ENCODE measurements at regions not wholly inside any gene's neighbourhood (a gene's known extent, or its start where the extent isn't known, plus 50 kb on each side); places are given as distances from the start of the nearest gene placed in this dataset.

DNA sequence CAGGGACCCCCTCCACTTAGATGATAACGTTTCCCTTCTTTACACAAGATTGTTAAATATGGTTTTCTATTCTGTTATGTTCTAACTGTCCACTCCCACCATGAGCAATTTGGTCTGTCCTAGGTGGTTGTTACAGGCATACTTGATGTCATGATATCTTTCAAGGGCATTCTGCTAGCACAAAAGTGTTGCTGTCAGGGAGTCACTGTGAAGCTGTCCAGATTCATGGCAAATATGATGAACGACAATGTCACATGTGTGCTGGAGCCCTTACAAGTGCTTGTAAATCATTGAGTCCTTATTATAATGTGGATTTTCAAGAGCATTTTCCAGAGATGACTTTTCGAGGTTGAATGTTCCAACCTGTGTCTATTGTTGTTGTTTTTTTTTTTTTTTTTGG, 1250.7 kb upstream of the PRKX start:
- 62 to 71% methylated on average over 3 of the region's 3 CpGs for WGBS, 2 donors
- Histone ChIP-seq H3K9me3 (ENCODE audit: control insufficient read depth, low read length) (no peaks in the 10 kb centered on the region), H3K27me3 (ENCODE audit: control insufficient read depth in 1 of 2, insufficient read depth in 2 of 2, low read length in 1 of 2) (no peaks in the 10 kb centered on the region), H3K36me3 (ENCODE audit: control insufficient read depth in 1 of 2, insufficient read depth in 2 of 2, low read length in 1 of 2) (no peaks in the 10 kb centered on the region), H3K27ac (ENCODE audit: low read depth in 1 of 2, low read length in 2 of 2) (no peak overlapping the region), H3K4me1 (ENCODE audit: control insufficient read depth in 1 of 2, insufficient read depth in 2 of 2, low read length in 2 of 2) (no peaks in the 10 kb centered on the region), H3K4me3 (ENCODE audit: low read length in 2 of 2) (no peak overlapping the region)
- DNase-seq (no peak), ATAC-seq (ENCODE audit: low FRiP score) (no peak)
- intact Hi-C loops (cut with DNase I): no loop called here

DNA sequence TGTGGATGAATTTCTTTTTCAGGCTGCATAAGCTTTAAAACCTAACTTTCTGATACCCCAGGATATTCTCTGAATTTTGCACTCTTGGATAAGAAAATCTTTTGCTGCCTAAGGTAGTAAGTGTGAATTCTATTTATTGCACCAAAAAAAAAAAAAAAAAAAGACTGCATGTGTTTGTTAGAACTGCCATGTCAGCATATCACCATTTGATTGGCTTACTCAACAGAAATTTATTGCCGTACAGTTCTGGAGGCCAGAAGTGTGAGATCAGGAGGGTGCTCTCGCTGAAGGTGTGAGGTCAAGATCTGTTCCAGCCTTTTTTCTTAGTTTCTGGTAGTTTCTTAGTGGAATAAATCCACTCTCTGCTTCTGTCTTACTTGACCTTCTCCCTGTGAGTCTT, 1250.0 kb upstream of the PRKX start:
- H3K27me3 ChIP-seq (ENCODE audit: control insufficient read depth in 1 of 2, insufficient read depth in 2 of 2, low read length in 1 of 2): no peaks in the 10 kb centered on the region
- H3K4me1 ChIP-seq (ENCODE audit: control insufficient read depth in 1 of 2, insufficient read depth in 2 of 2, low read length in 2 of 2): no peaks in the 10 kb centered on the region
- ATAC-seq (ENCODE audit: low FRiP score) (no peak), DNase-seq (no peak)
- H3K4me3 ChIP-seq (ENCODE audit: low read length in 2 of 2): no peak overlapping the region
- no peak overlapping the region for H3K27ac ChIP-seq (ENCODE audit: low read depth in 1 of 2, low read length in 2 of 2)
- no peaks in the 10 kb centered on the region for H3K36me3 ChIP-seq (ENCODE audit: control insufficient read depth in 1 of 2, insufficient read depth in 2 of 2, low read length in 1 of 2)
- no peaks in the 10 kb centered on the region for H3K9me3 ChIP-seq (ENCODE audit: control insufficient read depth, low read length)
- WGBS, 2 donors: 78 to 81% methylated on average over 2 of the region's 2 CpGs
- intact Hi-C loops (cut with DNase I): no loop called here

DNA sequence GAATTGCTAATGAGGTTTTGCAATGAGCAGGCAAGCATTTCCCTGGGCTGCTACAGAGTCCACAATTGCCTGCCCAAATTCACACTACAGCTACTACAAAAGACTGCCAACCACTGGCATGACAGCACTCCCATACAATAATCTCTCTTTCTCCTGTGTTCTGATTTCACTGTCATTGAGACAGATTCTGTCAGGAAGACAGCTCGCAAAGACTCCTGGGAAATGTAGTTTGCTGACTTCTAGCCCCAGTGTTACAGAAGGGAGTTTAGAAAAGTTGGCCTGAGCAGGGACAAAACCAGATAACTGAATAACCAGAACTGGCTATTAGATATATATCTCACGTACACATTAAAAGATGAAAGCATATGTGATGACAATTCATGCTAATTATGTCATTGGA, 1231.3 kb upstream of the PRKX start:
- H3K27me3 ChIP-seq (ENCODE audit: control insufficient read depth in 1 of 2, insufficient read depth in 2 of 2, low read length in 1 of 2): no peaks in the 10 kb centered on the region
- DNase-seq (no peak), ATAC-seq (ENCODE audit: low FRiP score) (no peak)
- H3K36me3 ChIP-seq (ENCODE audit: control insufficient read depth in 1 of 2, insufficient read depth in 2 of 2, low read length in 1 of 2): no peaks in the 10 kb centered on the region
- intact Hi-C loops (cut with DNase I): no loop called here
- no peak overlapping the region for H3K4me3 ChIP-seq (ENCODE audit: low read length in 2 of 2)
- no peaks in the 10 kb centered on the region for H3K9me3 ChIP-seq (ENCODE audit: control insufficient read depth, low read length)
- 77 to 88% methylated on average over 2 of the region's 2 CpGs for WGBS, 2 donors
- H3K4me1 ChIP-seq (ENCODE audit: control insufficient read depth in 1 of 2, insufficient read depth in 2 of 2, low read length in 2 of 2): no peaks in the 10 kb centered on the region
- H3K27ac ChIP-seq (ENCODE audit: low read depth in 1 of 2, low read length in 2 of 2): no peak overlapping the region

- no peak overlapping the region for H3K27ac ChIP-seq (ENCODE audit: low read depth in 1 of 2, low read length in 2 of 2)
Measured at GRCh38 chrX:4936315-4936714, 1222.9 kb upstream of the PRKX start.

DNA sequence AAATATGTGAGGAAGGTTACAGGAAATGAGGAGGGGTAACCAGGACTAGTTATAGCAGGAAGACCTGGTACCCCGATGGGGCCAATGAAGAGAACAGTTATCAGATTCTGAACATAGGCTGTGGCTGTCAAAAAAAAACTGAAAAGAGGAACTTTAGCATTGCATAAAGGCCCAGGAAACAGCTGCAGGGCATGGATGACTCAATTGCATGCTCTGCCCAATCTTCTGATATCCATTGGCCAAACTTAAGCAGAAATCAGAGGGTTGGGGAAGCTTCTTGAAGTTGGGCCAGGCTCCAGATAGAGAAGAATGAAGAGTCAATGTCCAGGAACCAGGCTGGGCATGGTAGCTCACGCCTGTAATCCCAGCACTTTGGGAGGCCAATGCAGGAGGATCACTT, 1222.4 kb upstream of the PRKX start:
- H3K4me3 ChIP-seq (ENCODE audit: low read length in 2 of 2): no peak overlapping the region
- intact Hi-C loops (cut with DNase I): no loop called here
- no peaks in the 10 kb centered on the region for H3K27me3 ChIP-seq (ENCODE audit: control insufficient read depth in 1 of 2, insufficient read depth in 2 of 2, low read length in 1 of 2)
- H3K4me1 ChIP-seq (ENCODE audit: control insufficient read depth in 1 of 2, insufficient read depth in 2 of 2, low read length in 2 of 2): no peaks in the 10 kb centered on the region
- DNase-seq (peak in 1 of 2 donors; percentile 63), ATAC-seq (ENCODE audit: low FRiP score) (no peak)
- H3K9me3 ChIP-seq (ENCODE audit: control insufficient read depth, low read length): no peaks in the 10 kb centered on the region
- WGBS, 2 donors: 67 to 74% methylated on average over 2 of the region's 2 CpGs
- H3K36me3 ChIP-seq (ENCODE audit: control insufficient read depth in 1 of 2, insufficient read depth in 2 of 2, low read length in 1 of 2): no peaks in the 10 kb centered on the region
- no peak overlapping the region for H3K27ac ChIP-seq (ENCODE audit: low read depth in 1 of 2, low read length in 2 of 2)

More at GRCh38 chrX:4936315-4936714, 1222.9 kb upstream of the PRKX start:
- intact Hi-C loops (cut with DNase I): no loop called here
- WGBS, 2 donors: 77 to 85% methylated on average over 2 of the region's 2 CpGs
- no peaks in the 10 kb centered on the region for H3K27me3 ChIP-seq (ENCODE audit: control insufficient read depth in 1 of 2, insufficient read depth in 2 of 2, low read length in 1 of 2)
- H3K9me3 ChIP-seq (ENCODE audit: control insufficient read depth, low read length): no peaks in the 10 kb centered on the region
- no peaks in the 10 kb centered on the region for H3K36me3 ChIP-seq (ENCODE audit: control insufficient read depth in 1 of 2, insufficient read depth in 2 of 2, low read length in 1 of 2)
- no peaks in the 10 kb centered on the region for H3K4me1 ChIP-seq (ENCODE audit: control insufficient read depth in 1 of 2, insufficient read depth in 2 of 2, low read length in 2 of 2)
- ATAC-seq (ENCODE audit: low FRiP score): no peak
- no peak overlapping the region for H3K4me3 ChIP-seq (ENCODE audit: low read length in 2 of 2)
- no peak for DNase-seq

GRCh38 chrX:4935401-4935800, 1222.0 kb upstream of the PRKX start:
- WGBS, 2 donors: 64 to 78% methylated on average over 2 of the region's 2 CpGs
- DNase-seq: no peak

DNA sequence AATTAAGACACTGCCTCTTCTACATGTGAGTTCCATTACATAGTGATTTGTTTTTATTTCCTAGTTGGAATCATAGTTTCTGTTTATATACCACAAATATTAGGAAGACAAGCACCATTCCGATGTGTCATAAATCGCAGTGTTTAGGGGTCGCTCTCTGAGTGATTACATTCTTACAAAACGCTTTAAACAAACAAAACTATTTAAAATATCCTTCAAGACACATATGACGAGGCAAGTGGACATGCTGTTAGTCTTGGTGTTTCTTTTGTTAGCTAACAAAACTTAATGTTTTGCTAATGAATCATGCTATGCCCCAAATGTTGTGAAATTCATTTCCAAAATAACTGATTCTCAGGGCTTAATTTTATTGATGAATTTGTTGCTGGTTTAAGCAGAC, 1219.3 kb upstream of the PRKX start:
- 5 to 14% methylated on average over 5 of the region's 5 CpGs for WGBS, 2 donors
- no peak for DNase-seq
- intact Hi-C loops (cut with DNase I): no loop called here
- no peaks in the 10 kb centered on the region for H3K4me1 ChIP-seq (ENCODE audit: control insufficient read depth in 1 of 2, insufficient read depth in 2 of 2, low read length in 2 of 2)
- ATAC-seq (ENCODE audit: low FRiP score): no peak
- H3K27me3 ChIP-seq (ENCODE audit: control insufficient read depth in 1 of 2, insufficient read depth in 2 of 2, low read length in 1 of 2): no peaks in the 10 kb centered on the region
- H3K36me3 ChIP-seq (ENCODE audit: control insufficient read depth in 1 of 2, insufficient read depth in 2 of 2, low read length in 1 of 2): no peaks in the 10 kb centered on the region
- H3K27ac ChIP-seq (ENCODE audit: low read depth in 1 of 2, low read length in 2 of 2): no peak overlapping the region
- H3K4me3 ChIP-seq (ENCODE audit: low read length in 2 of 2): no peak overlapping the region
- no peaks in the 10 kb centered on the region for H3K9me3 ChIP-seq (ENCODE audit: control insufficient read depth, low read length)

More at GRCh38 chrX:4935401-4935800, 1222.0 kb upstream of the PRKX start:
- no peak for ATAC-seq (ENCODE audit: low FRiP score)
- H3K27me3 ChIP-seq (ENCODE audit: control insufficient read depth in 1 of 2, insufficient read depth in 2 of 2, low read length in 1 of 2): no peaks in the 10 kb centered on the region
- H3K36me3 ChIP-seq (ENCODE audit: control insufficient read depth in 1 of 2, insufficient read depth in 2 of 2, low read length in 1 of 2): no peaks in the 10 kb centered on the region
- no peak overlapping the region for H3K27ac ChIP-seq (ENCODE audit: low read depth in 1 of 2, low read length in 2 of 2)
- H3K9me3 ChIP-seq (ENCODE audit: control insufficient read depth, low read length): no peaks in the 10 kb centered on the region
- H3K4me3 ChIP-seq (ENCODE audit: low read length in 2 of 2): no peak overlapping the region
- intact Hi-C loops (cut with DNase I): no loop called here
- no peaks in the 10 kb centered on the region for H3K4me1 ChIP-seq (ENCODE audit: control insufficient read depth in 1 of 2, insufficient read depth in 2 of 2, low read length in 2 of 2)

- Histone ChIP-seq H3K27ac (ENCODE audit: low read depth in 1 of 2, low read length in 2 of 2) (no peak overlapping the region), H3K4me1 (ENCODE audit: control insufficient read depth in 1 of 2, insufficient read depth in 2 of 2, low read length in 2 of 2) (no peaks in the 10 kb centered on the region), H3K4me3 (ENCODE audit: low read length in 2 of 2) (no peak overlapping the region), H3K9me3 (ENCODE audit: control insufficient read depth, low read length) (no peaks in the 10 kb centered on the region), H3K36me3 (ENCODE audit: control insufficient read depth in 1 of 2, insufficient read depth in 2 of 2, low read length in 1 of 2) (no peaks in the 10 kb centered on the region), H3K27me3 (ENCODE audit: control insufficient read depth in 1 of 2, insufficient read depth in 2 of 2, low read length in 1 of 2) (no peaks in the 10 kb centered on the region)
- intact Hi-C loops (cut with DNase I): no loop called here
- DNase-seq: no peak
- ATAC-seq (ENCODE audit: low FRiP score): no peak
- WGBS, 2 donors: 52 to 64% methylated on average over 6 of the region's 6 CpGs
Measured at GRCh38 chrX:4930426-4930825, 1217.0 kb upstream of the PRKX start.

- DNase-seq: no peak
- ATAC-seq (ENCODE audit: low FRiP score): no peak
- H3K27ac ChIP-seq (ENCODE audit: low read depth in 1 of 2, low read length in 2 of 2): no peak overlapping the region
- no peaks in the 10 kb centered on the region for H3K4me1 ChIP-seq (ENCODE audit: control insufficient read depth in 1 of 2, insufficient read depth in 2 of 2, low read length in 2 of 2)
- no peaks in the 10 kb centered on the region for H3K27me3 ChIP-seq (ENCODE audit: control insufficient read depth in 1 of 2, insufficient read depth in 2 of 2, low read length in 1 of 2)
- H3K9me3 ChIP-seq (ENCODE audit: control insufficient read depth, low read length): no peaks in the 10 kb centered on the region
- intact Hi-C loops (cut with DNase I): no loop called here
- no peaks in the 10 kb centered on the region for H3K36me3 ChIP-seq (ENCODE audit: control insufficient read depth in 1 of 2, insufficient read depth in 2 of 2, low read length in 1 of 2)
- H3K4me3 ChIP-seq (ENCODE audit: low read length in 2 of 2): no peak overlapping the region
- WGBS, 2 donors: 72 to 75% methylated on average over 5 of the region's 5 CpGs
Measured at GRCh38 chrX:4925911-4926310, 1212.5 kb upstream of the PRKX start.
